T-cell (primary cell): ENCODE measurements at regions not wholly inside any gene's neighbourhood (a gene's known extent, or its start where the extent isn't known, plus 50 kb on each side); places are given as distances from the start of the nearest gene placed in this dataset.
A peak's percentile ranks its signal among the peaks of the same experiment; 100 is the strongest.

Source experiments
- ATAC-seq, 4 experiments: fragments of 200-7000 bp in 3 of 4; fragments of 150-1000 bp in 1 of 4; cut with Tn5 transposase; replicated peaks in 1 of 4; 1 replicate in 3 of 4; 2 replicates in 1 of 4; pipeline ENCODE4 v1.10.0; 2021; ENCODE audit warnings: moderate library complexity in 3 of 4, mild to moderate bottlenecking in 2 of 4, moderate number of reproducible peaks in 1 of 4
- CTCF ChIA-PET, 2 donors: fragments of 300-600 bp; sonication (Branson Sonifier 250); formaldehyde crosslinking; loops; one replicate each; lab custom pipeline; 2022; ENCODE audit warnings: antibody characterized with exemption in 2 of 2; lab: Charles Lee
- POLR2A ChIA-PET, 2 donors: fragments of 300-600 bp; sonication (Branson Sonifier 250); formaldehyde crosslinking; loops; one replicate each; lab custom pipeline; 2022; ENCODE audit warnings: antibody characterized with exemption in 2 of 2; lab: Charles Lee
- DNase-seq, 35 experiments: peaks; one replicate each; pipeline versions ENCODE4 v3.0.0 to v3.0.0-alpha.2; 2013 to 2023
- H3K27ac ChIP-seq: one replicate; pipeline ENCODE4 v1.5.1; 2013; ENCODE audit warnings: low read length
- H3K27me3 ChIP-seq, 2 experiments: replicated peaks in 1 of 2; 1 replicate in 1 of 2; 2 replicates in 1 of 2; pipeline versions ENCODE4 v1.6.1 to v1.7.0; 2013; ENCODE audit warnings: low read length in 1 of 2, mixed read lengths in 1 of 2; ENCODE audit not compliant: control insufficient read depth in 2 of 2, insufficient read depth in 2 of 2; ENCODE audit errors: extremely low read depth in 1 of 2
- H3K36me3 ChIP-seq, 2 donors: 1 replicate in 1 of 2; 2 replicates in 1 of 2; pipeline versions ENCODE4 v1.6.1 to v1.7.0; 2013; ENCODE audit warnings: low read length in 1 of 2; ENCODE audit not compliant: control insufficient read depth in 2 of 2, insufficient read depth in 1 of 2; ENCODE audit errors: extremely low read depth in 1 of 2
- H3K4me1 ChIP-seq, 2 experiments: 1 replicate in 1 of 2; 2 replicates in 1 of 2; pipeline versions ENCODE4 v1.6.1 to v1.7.0; 2013; ENCODE audit warnings: low read length in 2 of 2, mixed read lengths in 1 of 2; ENCODE audit not compliant: insufficient read depth in 2 of 2, control insufficient read depth in 1 of 2; ENCODE audit errors: extremely low read depth in 1 of 2
- H3K4me3 ChIP-seq, 2 donors: 1 replicate in 1 of 2; 2 replicates in 1 of 2; pipeline versions ENCODE4 v1.5.1 to v1.7.0; 2013; ENCODE audit warnings: mild to moderate bottlenecking in 2 of 2, low read length in 1 of 2, moderate library complexity in 1 of 2; ENCODE audit not compliant: control insufficient read depth in 1 of 2; ENCODE audit errors: extremely low read depth in 1 of 2
- H3K9me3 ChIP-seq: 2 replicates; pipeline ENCODE4 v1.7.0; 2013
- H3K27ac Mint-ChIP-seq, 2 donors: one replicate each; pipeline ENCODE4 v1.8.0; 2020 to 2021; ENCODE audit warnings: mild to moderate bottlenecking in 2 of 2, mixed read lengths in 2 of 2
- H3K27me3 Mint-ChIP-seq, 2 donors: one replicate each; pipeline ENCODE4 v1.8.0; 2021 to 2022; ENCODE audit warnings: mixed read lengths in 2 of 2
- H3K36me3 Mint-ChIP-seq: one replicate; pipeline ENCODE4 v1.8.0; 2021; ENCODE audit warnings: mixed read lengths
- H3K4me1 Mint-ChIP-seq, 3 donors: one replicate each; pipeline ENCODE4 v1.8.0; 2020 to 2022; ENCODE audit warnings: mixed read lengths in 3 of 3, mild to moderate bottlenecking in 1 of 3
- H3K4me3 Mint-ChIP-seq, 3 donors: one replicate each; pipeline ENCODE4 v1.8.0; 2020 to 2022; ENCODE audit warnings: mild to moderate bottlenecking in 3 of 3, mixed read lengths in 3 of 3, moderate library complexity in 3 of 3
- H3K9me3 Mint-ChIP-seq, 3 donors: one replicate each; pipeline ENCODE4 v1.8.0; 2020 to 2022; ENCODE audit warnings: mixed read lengths in 3 of 3
- WGBS: methylation state at CpG from one replicate; pipeline ENCODE4 v1.1.5; 2013; ENCODE audit warnings: missing lambda C conversion rate; ENCODE audit not compliant: insufficient coverage; 5-methylcytosine and 5-hydroxymethylcytosine counted together

GRCh38 chr4:108465886-108466500, 154.4 kb upstream of the RPL34 start:
- Histone ChIP-seq H3K27ac (no peak overlapping the region), H3K9me3 (no peaks in the 10 kb centered on the region), H3K4me3 (peak overlapping the region in 1 of 2 donors; percentile 35), H3K36me3 (no peaks in the 10 kb centered on the region), H3K27me3 (peaks cover 0 to 4% of the 10 kb centered on the region in 2 experiments), H3K4me1 (peaks cover 22 to 37% of the 10 kb centered on the region in 2 experiments)
- Mint-ChIP-seq H3K4me3 (peak overlapping the region; percentile 4 to 65 (median 60)), H3K36me3 (no peaks in the 10 kb centered on the region), H3K4me1 (peaks cover 38 to 47% (median 42%) of the 10 kb centered on the region in 3 donors), H3K27ac (peak overlapping the region; percentile 95 to 98), H3K27me3 (no peaks in the 10 kb centered on the region), H3K9me3 (no peaks in the 10 kb centered on the region)
- ATAC-seq (peak in 1 of 4 experiments; percentile 41), DNase-seq (peak in 3 of 35 experiments; percentile 4 to 16 (median 16))
- CTCF ChIA-PET: no interaction called here
- POLR2A ChIA-PET: interaction anchor here in 1 of 2 donors (1.2 kb wide), 1 partner anchor 12 kb away, joined by 4 read pairs; no protein-coding TSS in a partner anchor
- WGBS: 59% methylated on average over 3 of the region's 9 CpGs

GRCh38 chr4:108458681-108459080, 161.7 kb upstream of the RPL34 start:
- no peaks in the 10 kb centered on the region for H3K36me3 ChIP-seq
- ChIA-PET CTCF (no interaction called here), POLR2A (no interaction called here)
- Mint-ChIP-seq H3K9me3 (no peaks in the 10 kb centered on the region), H3K4me1 (no peaks in the 10 kb centered on the region), H3K4me3 (no peak overlapping the region), H3K36me3 (no peaks in the 10 kb centered on the region), H3K27ac (no peak overlapping the region), H3K27me3 (no peaks in the 10 kb centered on the region)
- no peaks in the 10 kb centered on the region for H3K4me1 ChIP-seq
- ATAC-seq: no peak
- no peak overlapping the region for H3K27ac ChIP-seq
- H3K4me3 ChIP-seq: no peak overlapping the region
- DNase-seq: no peak
- peaks cover 0 to 4% of the 10 kb centered on the region in 2 experiments for H3K27me3 ChIP-seq
- H3K9me3 ChIP-seq: no peaks in the 10 kb centered on the region
- no CpG with 5 or more reads among the region's 2 CpGs for WGBS

GRCh38 chr4:108454227-108454626, 166.1 kb upstream of the RPL34 start:
- Mint-ChIP-seq H3K4me1 (peaks cover 4 to 6% (median 6%) of the 10 kb centered on the region in 3 donors), H3K9me3 (no peaks in the 10 kb centered on the region), H3K36me3 (no peaks in the 10 kb centered on the region), H3K27ac (no peak overlapping the region), H3K4me3 (no peak overlapping the region), H3K27me3 (no peaks in the 10 kb centered on the region)
- Histone ChIP-seq H3K27ac (no peak overlapping the region), H3K9me3 (no peaks in the 10 kb centered on the region), H3K4me3 (no peak overlapping the region), H3K27me3 (no peaks in the 10 kb centered on the region), H3K4me1 (peaks cover 0 to 3% of the 10 kb centered on the region in 2 experiments), H3K36me3 (no peaks in the 10 kb centered on the region)
- ATAC-seq (no peak), DNase-seq (no peak)
- ChIA-PET CTCF (no interaction called here), POLR2A (no interaction called here)
- WGBS: no CpG with 5 or more reads among the region's 2 CpGs

- POLR2A ChIA-PET: no interaction called here
- Histone ChIP-seq H3K4me3 (no peak overlapping the region), H3K9me3 (no peaks in the 10 kb centered on the region), H3K27ac (no peak overlapping the region), H3K27me3 (no peaks in the 10 kb centered on the region), H3K36me3 (no peaks in the 10 kb centered on the region), H3K4me1 (peaks cover 0 to 6% of the 10 kb centered on the region in 2 experiments)
- DNase-seq: no peak
- no peaks in the 10 kb centered on the region for H3K27me3 Mint-ChIP-seq
- H3K4me1 Mint-ChIP-seq: peaks cover 8 to 12% (median 10%) of the 10 kb centered on the region in 3 donors
- CTCF ChIA-PET: no interaction called here
- WGBS: no CpG with 5 or more reads among the region's 4 CpGs
- no peaks in the 10 kb centered on the region for H3K36me3 Mint-ChIP-seq
- no peak for ATAC-seq
- no peak overlapping the region for H3K4me3 Mint-ChIP-seq
- no peaks in the 10 kb centered on the region for H3K9me3 Mint-ChIP-seq
- H3K27ac Mint-ChIP-seq: no peak overlapping the region
Measured at GRCh38 chr4:108453366-108453765, 167.0 kb upstream of the RPL34 start.

GRCh38 chr4:108450236-108450898, 170.0 kb upstream of the RPL34 start:
- Mint-ChIP-seq H3K4me3 (no peak overlapping the region), H3K9me3 (no peaks in the 10 kb centered on the region), H3K36me3 (no peaks in the 10 kb centered on the region), H3K27me3 (no peaks in the 10 kb centered on the region), H3K4me1 (peaks cover 8 to 18% (median 10%) of the 10 kb centered on the region in 3 donors), H3K27ac (no peak overlapping the region)
- CTCF ChIA-PET: no interaction called here
- Histone ChIP-seq H3K4me3 (no peak overlapping the region), H3K9me3 (no peaks in the 10 kb centered on the region), H3K27ac (no peak overlapping the region), H3K4me1 (peaks cover 0 to 6% of the 10 kb centered on the region in 2 experiments), H3K36me3 (no peaks in the 10 kb centered on the region), H3K27me3 (no peaks in the 10 kb centered on the region)
- 73% methylated on average over 3 of the region's 5 CpGs for WGBS
- POLR2A ChIA-PET: interaction anchor here (0.7 kb wide), 2 partner anchors 9 to 30 kb away, joined by 4 read pairs; no protein-coding TSS in a partner anchor
- no peak for DNase-seq
- ATAC-seq: no peak

GRCh38 chr4:108449129-108449528, 171.2 kb upstream of the RPL34 start:
- WGBS: 100% methylated on average over 1 of the region's 1 CpG
- Mint-ChIP-seq H3K4me1 (peaks cover 8 to 20% (median 11%) of the 10 kb centered on the region in 3 donors), H3K27ac (peak overlapping the region; percentile 1 to 20), H3K9me3 (no peaks in the 10 kb centered on the region), H3K4me3 (no peak overlapping the region), H3K27me3 (no peaks in the 10 kb centered on the region), H3K36me3 (no peaks in the 10 kb centered on the region)
- Histone ChIP-seq H3K27me3 (no peaks in the 10 kb centered on the region), H3K36me3 (no peaks in the 10 kb centered on the region), H3K9me3 (no peaks in the 10 kb centered on the region), H3K4me3 (no peak overlapping the region), H3K27ac (no peak overlapping the region), H3K4me1 (peaks cover 0 to 6% of the 10 kb centered on the region in 2 experiments)
- no peak for ATAC-seq
- ChIA-PET CTCF (interaction anchor here in 1 of 2 donors (0.6 kb wide), 2 partner anchors 185 to 265 kb away, joined by 3 to 10 read pairs; no protein-coding TSS in a partner anchor), POLR2A (interaction anchor here (0.6 kb wide), 3 partner anchors 106 to 189 kb away, joined by 3 to 9 read pairs (median 6); no protein-coding TSS in a partner anchor)
- no peak for DNase-seq
